ENCODE measurements at regions not wholly inside any gene's neighbourhood (a gene's known extent, or its start where the extent isn't known, plus 50 kb on each side); places are given as distances from the start of the nearest gene placed in this dataset.

DNA sequence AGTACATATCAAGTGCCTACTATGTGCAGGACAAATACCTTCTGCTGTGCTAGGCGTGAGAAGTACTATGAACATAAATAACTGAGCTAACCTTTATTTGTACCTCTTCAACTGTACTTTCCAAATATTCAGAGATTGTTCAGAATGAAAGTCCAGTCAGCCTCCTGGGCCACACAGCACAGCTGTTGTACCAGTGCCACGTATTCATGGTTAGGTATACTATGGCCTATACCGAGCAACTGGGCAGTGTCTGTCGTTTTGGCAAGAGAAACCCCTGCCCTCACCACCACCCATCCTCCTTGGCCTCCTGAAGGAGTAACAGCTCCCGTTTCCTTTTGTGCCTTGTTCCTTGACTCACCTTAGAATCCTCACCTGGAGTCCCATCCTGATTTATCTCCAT is 53.0 kb downstream of the RASSF10 start:
- TF ChIP-seq, protein P1, sequence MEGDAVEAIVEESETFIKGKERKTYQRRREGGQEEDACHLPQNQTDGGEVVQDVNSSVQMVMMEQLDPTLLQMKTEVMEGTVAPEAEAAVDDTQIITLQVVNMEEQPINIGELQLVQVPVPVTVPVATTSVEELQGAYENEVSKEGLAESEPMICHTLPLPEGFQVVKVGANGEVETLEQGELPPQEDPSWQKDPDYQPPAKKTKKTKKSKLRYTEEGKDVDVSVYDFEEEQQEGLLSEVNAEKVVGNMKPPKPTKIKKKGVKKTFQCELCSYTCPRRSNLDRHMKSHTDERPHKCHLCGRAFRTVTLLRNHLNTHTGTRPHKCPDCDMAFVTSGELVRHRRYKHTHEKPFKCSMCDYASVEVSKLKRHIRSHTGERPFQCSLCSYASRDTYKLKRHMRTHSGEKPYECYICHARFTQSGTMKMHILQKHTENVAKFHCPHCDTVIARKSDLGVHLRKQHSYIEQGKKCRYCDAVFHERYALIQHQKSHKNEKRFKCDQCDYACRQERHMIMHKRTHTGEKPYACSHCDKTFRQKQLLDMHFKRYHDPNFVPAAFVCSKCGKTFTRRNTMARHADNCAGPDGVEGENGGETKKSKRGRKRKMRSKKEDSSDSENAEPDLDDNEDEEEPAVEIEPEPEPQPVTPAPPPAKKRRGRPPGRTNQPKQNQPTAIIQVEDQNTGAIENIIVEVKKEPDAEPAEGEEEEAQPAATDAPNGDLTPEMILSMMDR (IDR thresholded peaks at IDR 0.05): no peak
- intact Hi-C loops (cut with DNase I): no loop called here
- Histone ChIP-seq H3K36me3 (ENCODE audit: insufficient read depth in 1 of 2, low read depth in 1 of 2) (no peaks in the 10 kb centered on the region), H3K4me3 (no peak overlapping the region), H3K9me3 (no peaks in the 10 kb centered on the region), H3K27ac (no peak overlapping the region), H3K27me3 (ENCODE audit: insufficient read depth in 3 of 3, low read length in 2 of 3) (peaks cover 0 to 2% (median 2%) of the 10 kb centered on the region in 3 donors), H3K4me1 (no peaks in the 10 kb centered on the region)
- 75 to 85% (median 84%) methylated on average over 5 of the region's 5 CpGs for WGBS, 3 donors
- no peak for DNase-seq
- ATAC-seq: no peak

DNA sequence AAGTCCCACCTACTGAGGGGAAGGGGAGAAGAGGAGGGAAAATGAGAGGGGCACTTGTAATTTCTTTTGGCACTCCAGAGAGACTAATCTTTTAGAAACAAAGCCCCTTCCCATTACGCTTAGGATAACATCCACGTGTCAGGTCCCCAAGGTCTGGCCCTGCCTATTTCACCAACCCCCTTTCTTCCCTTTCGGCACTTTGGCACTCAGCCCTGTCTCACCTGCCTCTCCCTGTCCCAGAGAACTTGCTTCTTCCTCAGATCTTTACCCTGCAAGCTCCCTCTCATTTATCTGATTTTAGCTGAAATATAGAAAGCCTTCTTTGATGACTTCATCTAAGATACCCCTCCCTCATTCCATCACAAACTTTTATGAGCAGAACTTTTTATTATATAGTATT is 55.5 kb downstream of the RASSF10 start:
- peaks cover 0 to 2% (median 2%) of the 10 kb centered on the region in 3 donors for H3K27me3 ChIP-seq (ENCODE audit: insufficient read depth in 3 of 3, low read length in 2 of 3)
- TF ChIP-seq, protein P1 (IDR thresholded peaks at IDR 0.05): no peak
- no peak overlapping the region for H3K27ac ChIP-seq
- no peaks in the 10 kb centered on the region for H3K9me3 ChIP-seq
- no peak for ATAC-seq
- no peak overlapping the region for H3K4me3 ChIP-seq
- DNase-seq: no peak
- no peaks in the 10 kb centered on the region for H3K4me1 ChIP-seq
- 47 to 55% (median 51%) methylated on average over 3 of the region's 3 CpGs for WGBS, 3 donors
- intact Hi-C loops (cut with DNase I): no loop called here
- H3K36me3 ChIP-seq (ENCODE audit: insufficient read depth in 1 of 2, low read depth in 1 of 2): no peaks in the 10 kb centered on the region

DNA sequence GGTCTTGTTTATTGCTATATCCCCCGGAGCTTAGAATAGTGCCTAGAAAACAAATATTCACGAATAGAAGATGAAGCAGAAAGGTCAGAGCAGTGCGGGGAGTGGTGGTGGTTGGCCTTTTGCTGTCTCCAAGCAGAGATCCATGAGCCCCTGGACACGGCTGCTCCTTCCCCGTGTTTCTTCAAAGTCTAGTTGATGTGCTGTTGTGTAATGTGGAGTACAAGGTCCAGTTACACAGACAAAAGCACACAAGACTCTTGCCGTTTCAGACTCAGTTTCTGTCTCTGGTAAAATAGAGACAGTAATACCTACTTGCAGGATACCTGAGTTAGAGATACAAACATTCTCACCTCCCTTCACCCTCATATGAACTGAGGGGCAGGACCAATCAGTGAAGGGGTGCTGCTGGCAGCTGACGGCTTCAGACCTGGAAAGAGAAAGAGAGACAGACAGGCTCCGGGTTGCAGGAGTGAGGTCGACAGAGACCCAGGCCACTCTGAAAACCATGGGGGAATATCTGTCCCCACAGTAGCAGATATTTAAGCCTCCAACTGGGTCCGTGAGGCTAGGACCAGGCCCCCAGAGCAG is 56.2 kb downstream of the RASSF10 start:
- H3K9me3 ChIP-seq: no peaks in the 10 kb centered on the region
- intact Hi-C loops (cut with DNase I): no loop called here
- 70 to 79% (median 74%) methylated on average over 9 to 10 of the region's 10 CpGs for WGBS, 3 donors

DNA sequence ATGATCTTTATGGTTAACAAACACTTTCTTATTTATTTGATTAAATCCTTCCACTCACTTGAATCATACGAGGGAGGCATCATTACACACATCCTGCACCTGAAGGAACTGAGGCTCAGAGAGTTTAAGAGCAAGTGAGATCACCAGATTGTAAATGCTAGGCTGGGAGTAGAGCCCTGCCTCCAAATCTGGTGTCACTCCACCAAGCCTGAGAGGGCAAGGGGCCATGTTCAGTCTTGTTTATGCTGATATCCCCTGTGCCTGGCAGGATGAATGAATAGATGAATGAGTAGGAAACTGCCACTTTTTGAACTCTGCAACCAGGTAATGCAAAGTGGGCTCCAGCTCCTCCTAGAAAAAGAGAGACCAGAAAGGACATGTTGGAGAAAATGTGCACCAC is 59.1 kb downstream of the RASSF10 start:
- ATAC-seq: no peak
- H3K4me3 ChIP-seq: no peak overlapping the region
- TF ChIP-seq, protein P1 (IDR thresholded peaks at IDR 0.05): no peak
- intact Hi-C loops (cut with DNase I): no loop called here
- H3K27ac ChIP-seq: no peak overlapping the region
- DNase-seq: no peak
- peaks cover 0 to 4% (median 2%) of the 10 kb centered on the region in 3 donors for H3K27me3 ChIP-seq (ENCODE audit: insufficient read depth in 3 of 3, low read length in 2 of 3)
- no peaks in the 10 kb centered on the region for H3K36me3 ChIP-seq (ENCODE audit: insufficient read depth in 1 of 2, low read depth in 1 of 2)
- H3K4me1 ChIP-seq: no peaks in the 10 kb centered on the region
- H3K9me3 ChIP-seq: no peaks in the 10 kb centered on the region
- 84 to 88% (median 87%) methylated on average over 1 of the region's 1 CpG for WGBS, 3 donors

More for the DNA sequence above, 56.2 kb downstream of the RASSF10 start:
- ATAC-seq (no peak), DNase-seq (no peak)
- Histone ChIP-seq H3K4me1 (no peaks in the 10 kb centered on the region), H3K27me3 (ENCODE audit: insufficient read depth in 3 of 3, low read length in 2 of 3) (peaks cover 0 to 2% (median 2%) of the 10 kb centered on the region in 3 donors), H3K4me3 (no peak overlapping the region), H3K36me3 (ENCODE audit: insufficient read depth in 1 of 2, low read depth in 1 of 2) (no peaks in the 10 kb centered on the region), H3K27ac (no peak overlapping the region)
- TF ChIP-seq, protein P1 (IDR thresholded peaks at IDR 0.05): no peak

Data from psoas muscle (tissue), 7 donors.